ENCODE measurements at regions not wholly inside any gene's neighbourhood (a gene's known extent, or its start where the extent isn't known, plus 50 kb on each side); places are given as distances from the start of the nearest gene placed in this dataset.

- TF ChIP-seq CTCF (IDR thresholded peaks at IDR 0.05) (no peak), POLR2A (IDR thresholded peaks at IDR 0.05) (no peak)
Observed at GRCh38 chrX:149398027-149398426, 107.1 kb downstream of the IDS start.
